CD4-positive, alpha-beta T cell (primary cell): ENCODE measurements at regions not wholly inside any gene's neighbourhood (a gene's known extent, or its start where the extent isn't known, plus 50 kb on each side); places are given as distances from the start of the nearest gene placed in this dataset.

Experiments
- ATAC-seq: fragments of 200-7000 bp; cut with Tn5 transposase; one replicate; pipeline ENCODE4 v1.10.0; 2022; ENCODE audit warnings: mild to moderate bottlenecking; ENCODE audit not compliant: poor library complexity
- CTCF ChIA-PET: fragments of 350-600 bp; sonication (Branson Sonifier 250); formaldehyde crosslinking; loops from one replicate; lab custom pipeline; 2021; ENCODE audit warnings: antibody characterized with exemption, inconsistent platforms; lab: Charles Lee
- POLR2A ChIA-PET: fragments of 350-600 bp; sonication (Branson Sonifier 250); formaldehyde crosslinking; loops from one replicate; lab custom pipeline; 2021; ENCODE audit warnings: antibody characterized with exemption, inconsistent platforms; lab: Charles Lee
- DNase-seq, 14 experiments: peaks; one replicate each; pipeline ENCODE4 v3.0.0-alpha.2; 2013 to 2020; ENCODE audit warnings: mixed read lengths in 2 of 14
- H3K27ac ChIP-seq, 2 donors: one replicate each; pipeline versions ENCODE4 v1.5.1 to v1.7.0; 2013; ENCODE audit warnings: low read length in 2 of 2, low read depth in 1 of 2, mild to moderate bottlenecking in 1 of 2
- H3K27me3 ChIP-seq, 2 experiments: 1 replicate in 1 of 2; 2 replicates in 1 of 2; pipeline versions ENCODE4 v1.6.1 to v1.7.0; 2013; ENCODE audit warnings: low read length in 2 of 2, control low read depth in 1 of 2, mild to moderate bottlenecking in 1 of 2, moderate library complexity in 1 of 2; ENCODE audit not compliant: insufficient read depth in 2 of 2, control insufficient read depth in 1 of 2
- H3K36me3 ChIP-seq: one replicate; pipeline ENCODE4 v1.6.1; 2013; ENCODE audit warnings: low read length, control low read depth; ENCODE audit not compliant: insufficient read depth
- H3K4me1 ChIP-seq: one replicate; pipeline ENCODE4 v1.6.1; 2013; ENCODE audit warnings: low read length, control low read depth; ENCODE audit not compliant: insufficient read depth
- H3K4me3 ChIP-seq: one replicate; pipeline ENCODE4 v1.5.1; 2013; ENCODE audit warnings: mild to moderate bottlenecking, low read length, moderate library complexity
- H3K9me3 ChIP-seq, 2 experiments: 1 replicate in 1 of 2; 2 replicates in 1 of 2; pipeline versions ENCODE4 v1.6.1 to v1.7.0; 2013; ENCODE audit warnings: low read length in 2 of 2, mild to moderate bottlenecking in 2 of 2, control low read depth in 1 of 2, moderate library complexity in 1 of 2; ENCODE audit not compliant: control insufficient read depth in 1 of 2, insufficient read depth in 1 of 2
- H3K27ac Mint-ChIP-seq: one replicate; pipeline ENCODE4 v1.8.0; 2020; ENCODE audit warnings: mixed read lengths
- H3K27me3 Mint-ChIP-seq: one replicate; pipeline ENCODE4 v1.8.0; 2021; ENCODE audit warnings: mixed read lengths
- H3K36me3 Mint-ChIP-seq: one replicate; pipeline ENCODE4 v1.8.0; 2021; ENCODE audit warnings: low read depth, mixed read lengths
- H3K4me1 Mint-ChIP-seq: one replicate; pipeline ENCODE4 v1.8.0; 2021; ENCODE audit warnings: low read depth, mixed read lengths
- H3K4me3 Mint-ChIP-seq: one replicate; pipeline ENCODE4 v1.8.0; 2020; ENCODE audit warnings: mild to moderate bottlenecking, mixed read lengths
- H3K9me3 Mint-ChIP-seq: one replicate; pipeline ENCODE4 v1.8.0; 2020; ENCODE audit warnings: mixed read lengths
- intact Hi-C, 2 experiments: fragments of 100-400 bp; cut with DNase I in 1 of 2; cut with micrococcal nuclease in 1 of 2; formaldehyde crosslinking; loops; one replicate each; pipeline versions ENCODE4 v1.15.1 to v1.9.0; 2023 to 2025; cut with DNase I, micrococcal nuclease
- TF ChIP-seq, protein P1 (sequence below): fragments of 200-600 bp; IDR thresholded peaks from one replicate; pipeline ENCODE4 v1.8.0; 2022; ENCODE audit warnings: antibody characterized with exemption, mild to moderate bottlenecking

- no peaks in the 10 kb centered on the region for H3K9me3 ChIP-seq
- Mint-ChIP-seq H3K27ac (no peak overlapping the region), H3K27me3 (no peaks in the 10 kb centered on the region), H3K4me3 (no peak overlapping the region), H3K36me3 (no peaks in the 10 kb centered on the region), H3K4me1 (no peaks in the 10 kb centered on the region), H3K9me3 (peaks cover 3% of the 10 kb centered on the region)
- H3K27ac ChIP-seq = no peak overlapping the region
- no peaks in the 10 kb centered on the region for H3K4me1 ChIP-seq
- intact Hi-C loops = no loop called here
- no peak overlapping the region for H3K4me3 ChIP-seq
- TF ChIP-seq, protein P1, sequence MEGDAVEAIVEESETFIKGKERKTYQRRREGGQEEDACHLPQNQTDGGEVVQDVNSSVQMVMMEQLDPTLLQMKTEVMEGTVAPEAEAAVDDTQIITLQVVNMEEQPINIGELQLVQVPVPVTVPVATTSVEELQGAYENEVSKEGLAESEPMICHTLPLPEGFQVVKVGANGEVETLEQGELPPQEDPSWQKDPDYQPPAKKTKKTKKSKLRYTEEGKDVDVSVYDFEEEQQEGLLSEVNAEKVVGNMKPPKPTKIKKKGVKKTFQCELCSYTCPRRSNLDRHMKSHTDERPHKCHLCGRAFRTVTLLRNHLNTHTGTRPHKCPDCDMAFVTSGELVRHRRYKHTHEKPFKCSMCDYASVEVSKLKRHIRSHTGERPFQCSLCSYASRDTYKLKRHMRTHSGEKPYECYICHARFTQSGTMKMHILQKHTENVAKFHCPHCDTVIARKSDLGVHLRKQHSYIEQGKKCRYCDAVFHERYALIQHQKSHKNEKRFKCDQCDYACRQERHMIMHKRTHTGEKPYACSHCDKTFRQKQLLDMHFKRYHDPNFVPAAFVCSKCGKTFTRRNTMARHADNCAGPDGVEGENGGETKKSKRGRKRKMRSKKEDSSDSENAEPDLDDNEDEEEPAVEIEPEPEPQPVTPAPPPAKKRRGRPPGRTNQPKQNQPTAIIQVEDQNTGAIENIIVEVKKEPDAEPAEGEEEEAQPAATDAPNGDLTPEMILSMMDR = no peak
- DNase-seq (no peak), ATAC-seq (no peak)
- H3K27me3 ChIP-seq = no peaks in the 10 kb centered on the region
- CTCF ChIA-PET = no interaction called here
- POLR2A ChIA-PET = no interaction called here
- H3K36me3 ChIP-seq = no peaks in the 10 kb centered on the region
These were observed 126.6 kb upstream of the HMHB1 start for GRCh38 chr5:143685246-143685815.

GRCh38 chr5:143683459-143683858, 128.5 kb upstream of the HMHB1 start:
- no peak overlapping the region for H3K4me3 ChIP-seq
- POLR2A ChIA-PET = interaction anchor here (0.7 kb wide), 1 partner anchor 380 kb away, joined by 3 read pairs; no protein-coding TSS in a partner anchor
- no peaks in the 10 kb centered on the region for H3K27me3 ChIP-seq
- Mint-ChIP-seq H3K36me3 (no peaks in the 10 kb centered on the region), H3K27me3 (no peaks in the 10 kb centered on the region), H3K9me3 (no peaks in the 10 kb centered on the region), H3K4me3 (no peak overlapping the region), H3K4me1 (no peaks in the 10 kb centered on the region), H3K27ac (no peak overlapping the region)
- intact Hi-C loops = no loop called here
- ATAC-seq (no peak), DNase-seq (no peak)
- H3K9me3 ChIP-seq = no peaks in the 10 kb centered on the region
- H3K27ac ChIP-seq = no peak overlapping the region
- TF ChIP-seq, protein P1 = no peak
- H3K36me3 ChIP-seq = no peaks in the 10 kb centered on the region
- CTCF ChIA-PET = no interaction called here
- H3K4me1 ChIP-seq = no peaks in the 10 kb centered on the region

- H3K27ac ChIP-seq = no peak overlapping the region
- Mint-ChIP-seq H3K4me3 (no peak overlapping the region), H3K4me1 (no peaks in the 10 kb centered on the region), H3K27ac (no peak overlapping the region), H3K36me3 (no peaks in the 10 kb centered on the region), H3K27me3 (no peaks in the 10 kb centered on the region), H3K9me3 (no peaks in the 10 kb centered on the region)
- no peaks in the 10 kb centered on the region for H3K27me3 ChIP-seq
- H3K36me3 ChIP-seq = no peaks in the 10 kb centered on the region
- ATAC-seq (no peak), DNase-seq (no peak)
- H3K4me1 ChIP-seq = no peaks in the 10 kb centered on the region
- POLR2A ChIA-PET = interaction anchor here (0.7 kb wide), 1 partner anchor 380 kb away, joined by 3 read pairs; no protein-coding TSS in a partner anchor
- intact Hi-C loops = no loop called here
- H3K4me3 ChIP-seq = no peak overlapping the region
- CTCF ChIA-PET = no interaction called here
- no peaks in the 10 kb centered on the region for H3K9me3 ChIP-seq
- TF ChIP-seq, protein P1 = no peak
These were observed 129.0 kb upstream of the HMHB1 start for GRCh38 chr5:143682929-143683386.
